WTC11 (cell line): ENCODE measurements at regions not wholly inside any gene's neighbourhood (a gene's known extent, or its start where the extent isn't known, plus 50 kb on each side); places are given as distances from the start of the nearest gene placed in this dataset.

Experiments
- ATAC-seq: fragments of 200-7000 bp; cut with Tn5 transposase; 2 replicates; pipeline ENCODE4 v1.10.0; 2021; ENCODE audit warnings: mild to moderate bottlenecking, moderate library complexity
- CTCF ChIA-PET: fragments of 300-600 bp; sonication (Branson Sonifier 250); formaldehyde crosslinking; loops from one replicate; lab custom pipeline; 2021; ENCODE audit warnings: antibody characterized with exemption; lab: Charles Lee
- POLR2A ChIA-PET: fragments of 350-600 bp; sonication (Branson Sonifier 250); formaldehyde crosslinking; loops from one replicate; lab custom pipeline; 2021; ENCODE audit warnings: antibody characterized with exemption; lab: Charles Lee
- DNase-seq: peaks from one replicate; pipeline ENCODE4 v3.0.0; 2021; ENCODE audit warnings: low spot score
- H3K27ac Mint-ChIP-seq: 2 replicates; pipeline ENCODE4 v1.8.0; 2021; ENCODE audit warnings: mixed read lengths
- H3K27me3 Mint-ChIP-seq: 2 replicates; pipeline ENCODE4 v1.8.0; 2021; ENCODE audit warnings: low read depth, mild to moderate bottlenecking, moderate library complexity, mixed read lengths
- H3K36me3 Mint-ChIP-seq: 2 replicates; pipeline ENCODE4 v1.8.0; 2021; ENCODE audit warnings: mixed read lengths
- H3K4me1 Mint-ChIP-seq: 2 replicates; pipeline ENCODE4 v1.8.0; 2022; ENCODE audit warnings: mixed read lengths
- H3K4me3 Mint-ChIP-seq: 2 replicates; pipeline ENCODE4 v1.8.0; 2021; ENCODE audit warnings: mild to moderate bottlenecking, moderate library complexity, mixed read lengths
- H3K9me3 Mint-ChIP-seq: 2 replicates; pipeline ENCODE4 v1.8.0; 2021; ENCODE audit warnings: mixed read lengths
- AR ChIP-seq: fragments of 250-450 bp; sonication (Bioruptor Pico); IDR thresholded peaks from 2 replicates; pipeline ENCODE4 v1.9.0; 2021; ENCODE audit warnings: mild to moderate bottlenecking
- E2F5 ChIP-seq: sonication (generic); formaldehyde crosslinking; IDR thresholded peaks from 2 replicates; pipeline ENCODE4 v1.8.1; 2022; ENCODE audit warnings: mild to moderate bottlenecking, moderate library complexity, missing genetic modification reagents
- ERG ChIP-seq: fragments of 250-450 bp; sonication (Bioruptor Pico); IDR thresholded peaks from 2 replicates; pipeline ENCODE4 v1.8.0; 2021; ENCODE audit warnings: mild to moderate bottlenecking
- FOXJ3 ChIP-seq: sonication (generic); formaldehyde crosslinking; IDR thresholded peaks from 2 replicates; pipeline ENCODE4 v1.9.0; 2021; ENCODE audit warnings: missing genetic modification reagents, mild to moderate bottlenecking, borderline replicate concordance
- IRF1 ChIP-seq: sonication (generic); formaldehyde crosslinking; IDR thresholded peaks from 2 replicates; pipeline ENCODE4 v1.8.0; 2023; ENCODE audit warnings: missing genetic modification reagents
- KAT7 ChIP-seq: sonication (generic); formaldehyde crosslinking; IDR thresholded peaks from 2 replicates; pipeline ENCODE4 v1.8.1; 2023; ENCODE audit warnings: missing genetic modification reagents, mild to moderate bottlenecking, borderline replicate concordance
- MXD4 ChIP-seq: fragments of 250-450 bp; sonication (Bioruptor Pico); IDR thresholded peaks from 2 replicates; pipeline ENCODE4 v1.8.0; 2021; ENCODE audit warnings: mild to moderate bottlenecking, moderate library complexity, borderline replicate concordance
- NR3C1 ChIP-seq: sonication (generic); formaldehyde crosslinking; conservative IDR thresholded peaks from 2 replicates; pipeline ENCODE4 v1.8.1; 2023; ENCODE audit warnings: low read depth, mild to moderate bottlenecking, missing genetic modification reagents
- PRRX2 ChIP-seq: fragments of 250-450 bp; sonication (Bioruptor Pico); IDR thresholded peaks from 2 replicates; pipeline ENCODE4 v1.8.0; 2021; ENCODE audit warnings: mild to moderate bottlenecking
- RELA ChIP-seq: sonication (generic); formaldehyde crosslinking; IDR thresholded peaks from 2 replicates; pipeline ENCODE4 v1.8.1; 2022; ENCODE audit warnings: missing genetic modification reagents, mild to moderate bottlenecking, borderline replicate concordance
- SOX15 ChIP-seq: fragments of 250-450 bp; sonication (Bioruptor Pico); IDR thresholded peaks from 2 replicates; pipeline ENCODE4 v1.9.0; 2021; ENCODE audit warnings: mild to moderate bottlenecking
- USF1 ChIP-seq: sonication (generic); formaldehyde crosslinking; IDR thresholded peaks from 2 replicates; pipeline ENCODE4 v1.8.0; 2022; ENCODE audit warnings: mild to moderate bottlenecking, missing genetic modification reagents
- ZNF138 ChIP-seq: sonication (generic); formaldehyde crosslinking; conservative IDR thresholded peaks from 2 replicates; pipeline ENCODE4 v1.8.1; 2022; ENCODE audit warnings: mild to moderate bottlenecking, moderate library complexity, missing genetic modification reagents
- ZNF263 ChIP-seq: sonication (generic); formaldehyde crosslinking; IDR thresholded peaks from 2 replicates; pipeline ENCODE4 v1.8.1; 2022; ENCODE audit warnings: low read depth, mild to moderate bottlenecking, moderate library complexity, missing genetic modification reagents
- ZNF396 ChIP-seq: fragments of 250-450 bp; sonication (Bioruptor Pico); IDR thresholded peaks from 2 replicates; pipeline ENCODE4 v1.8.0; 2021; ENCODE audit warnings: mild to moderate bottlenecking, moderate library complexity, borderline replicate concordance
- ZNF416 ChIP-seq: fragments of 250-450 bp; sonication (Bioruptor Pico); IDR thresholded peaks from 2 replicates; pipeline ENCODE4 v1.9.0; 2021; ENCODE audit warnings: mild to moderate bottlenecking, inconsistent platforms
- ZNF532 ChIP-seq: fragments of 250-450 bp; sonication (Bioruptor Pico); IDR thresholded peaks from 2 replicates; pipeline ENCODE4 v1.9.0; 2021; ENCODE audit warnings: mild to moderate bottlenecking, borderline replicate concordance
- ZSCAN18 ChIP-seq: fragments of 250-450 bp; sonication (Bioruptor Pico); IDR thresholded peaks from 2 replicates; pipeline ENCODE4 v2.1.2; 2022; ENCODE audit warnings: mild to moderate bottlenecking, moderate library complexity

GRCh38 chr11:116418388-116419041 is 354.3 kb downstream of the BUD13 start:
- Mint-ChIP-seq H3K4me1 (peaks cover 48% of the 10 kb centered on the region), H3K36me3 (peaks cover 9% of the 10 kb centered on the region), H3K4me3 (no peak overlapping the region), H3K27me3 (peaks cover 2% of the 10 kb centered on the region; the same call in 1 of the 2 replicates), H3K9me3 (peaks cover 11% of the 10 kb centered on the region), H3K27ac (no peak overlapping the region)
- ChIA-PET POLR2A (no interaction called here), CTCF (interaction anchor here (1.1 kb wide), 1 partner anchor 60 kb away, joined by 4 read pairs; no protein-coding TSS in a partner anchor)
- ATAC-seq (no peak), DNase-seq (no peak)
- TF ChIP-seq MXD4 (CRISPR knock-in tag): no peak
- TF ChIP-seq USF1: no peak
- no peak for TF ChIP-seq FOXJ3 (CRISPR knock-in tag)
- no peak for TF ChIP-seq ZSCAN18
- TF ChIP-seq ZNF416 (CRISPR knock-in tag): no peak

- POLR2A ChIA-PET: no interaction called here
- DNase-seq (no peak), ATAC-seq (no peak)
- Mint-ChIP-seq H3K27me3 (peaks cover 2% of the 10 kb centered on the region; the same call in 1 of the 2 replicates), H3K4me1 (peaks cover 46% of the 10 kb centered on the region), H3K36me3 (peaks cover 9% of the 10 kb centered on the region), H3K4me3 (no peak overlapping the region), H3K9me3 (peaks cover 11% of the 10 kb centered on the region), H3K27ac (no peak overlapping the region)
- CTCF ChIA-PET: no interaction called here
- TF ChIP-seq ZNF532 (CRISPR knock-in tag) (no peak), ZNF396 (CRISPR knock-in tag) (no peak), E2F5 (no peak), ERG (CRISPR knock-in tag) (no peak), IRF1 (no peak), ZNF138 (CRISPR knock-in tag) (no peak), SOX15 (CRISPR knock-in tag) (no peak), PRRX2 (CRISPR knock-in tag) (no peak), ZNF263 (CRISPR knock-in tag) (no peak), AR (no peak), NR3C1 (no peak), KAT7 (CRISPR knock-in tag) (no peak), RELA (CRISPR knock-in tag) (no peak)
Measured at GRCh38 chr11:116416852-116417251, 355.9 kb downstream of the BUD13 start.
